ENCODE measurements at regions not wholly inside any gene's neighbourhood (a gene's known extent, or its start where the extent isn't known, plus 50 kb on each side); places are given as distances from the start of the nearest gene placed in this dataset.

GRCh38 chr9:27799326-27799725 is 226.0 kb upstream of the C9orf72 start:
- TF ChIP-seq CTCF (IDR thresholded peaks at IDR 0.05; ENCODE audit: low read depth, low read length, poor library complexity, severe bottlenecking) (no peak), EZH2phosphoT487 (IDR thresholded peaks at IDR 0.05; ENCODE audit: borderline replicate concordance, low read length) (no peak)

Data from DOHH2 (cell line).